ENCODE measurements at regions not wholly inside any gene's neighbourhood (a gene's known extent, or its start where the extent isn't known, plus 50 kb on each side); places are given as distances from the start of the nearest gene placed in this dataset.

DNA sequence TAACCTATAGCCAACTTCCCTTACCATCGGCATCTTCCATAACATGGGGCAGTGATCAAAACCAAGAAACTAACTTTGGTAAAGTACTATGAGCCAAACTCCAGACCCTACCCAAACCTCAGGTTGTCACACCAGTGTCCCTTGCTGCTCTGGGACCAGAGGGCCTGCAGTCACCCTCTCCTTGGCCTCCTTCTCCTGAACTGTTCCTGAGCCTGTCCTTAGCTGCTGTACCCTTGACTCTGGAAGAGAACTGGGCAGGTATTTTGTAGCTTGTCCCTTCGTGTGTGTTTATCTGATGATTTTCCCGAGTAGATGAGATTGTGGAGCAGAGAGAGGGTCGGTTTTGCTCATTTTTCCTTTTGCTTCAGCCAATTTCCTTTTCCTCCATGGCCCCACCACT lies 240.4 kb downstream of the SYK start:
- no peak for DNase-seq (ENCODE audit: low spot score)

DNA sequence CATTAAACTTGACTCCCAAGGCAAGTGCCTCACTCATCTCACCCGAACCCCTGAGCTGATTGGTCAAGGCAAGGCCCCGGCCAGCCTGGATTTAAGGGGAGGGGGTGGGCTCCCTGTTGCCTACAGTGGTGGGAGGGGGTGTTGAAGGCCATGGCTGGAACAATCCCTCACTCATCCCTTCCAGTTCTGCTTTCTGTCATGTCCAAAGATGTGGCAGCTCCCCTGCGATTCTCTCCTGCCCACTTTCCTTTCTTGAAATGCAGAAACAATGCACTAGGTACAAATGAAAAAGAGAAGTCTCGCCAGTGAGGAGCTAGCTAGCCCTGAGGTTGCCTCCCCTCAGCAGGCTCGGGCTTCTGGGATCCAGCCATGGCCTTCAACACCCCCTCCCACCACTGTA lies 240.9 kb downstream of the SYK start:
- DNase-seq (ENCODE audit: low spot score), result no peak

DNA sequence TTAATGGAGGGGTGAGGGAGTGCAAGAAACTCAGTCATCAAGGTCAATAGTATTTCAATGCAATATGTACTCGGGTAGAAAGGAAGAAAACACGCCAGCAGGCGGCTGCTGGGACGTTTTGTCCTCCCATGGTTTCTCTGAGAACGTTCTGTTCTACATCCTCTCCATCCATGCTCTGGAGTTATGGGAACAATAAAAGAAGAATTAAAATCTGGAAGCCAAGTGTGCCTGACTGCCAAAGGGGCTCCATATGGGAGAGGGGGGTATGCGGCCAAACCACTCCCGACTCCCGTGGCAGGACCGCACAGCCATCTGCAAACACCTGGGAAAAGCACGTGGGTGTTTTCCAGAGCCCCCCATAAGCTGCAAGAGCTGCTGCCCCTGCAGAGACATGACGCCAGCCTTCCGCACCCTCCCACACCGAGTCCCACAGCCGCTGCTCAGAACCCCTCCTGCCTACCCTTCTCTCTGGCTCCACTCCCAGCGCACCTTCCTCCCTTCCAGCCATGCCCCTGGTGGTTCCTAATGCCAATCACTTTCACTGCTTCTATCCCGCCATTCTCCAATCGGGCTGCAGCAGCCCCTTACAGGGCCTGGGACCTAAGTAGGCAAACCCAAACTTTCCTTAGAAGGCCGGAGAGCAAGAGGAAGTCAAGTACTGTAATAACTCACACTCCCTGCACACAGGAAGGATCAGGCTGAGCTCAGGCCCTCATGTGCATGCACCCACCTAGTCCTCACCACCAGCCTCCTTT lies 241.6 kb downstream of the SYK start:
- no peak for DNase-seq (ENCODE audit: low spot score)

DNA sequence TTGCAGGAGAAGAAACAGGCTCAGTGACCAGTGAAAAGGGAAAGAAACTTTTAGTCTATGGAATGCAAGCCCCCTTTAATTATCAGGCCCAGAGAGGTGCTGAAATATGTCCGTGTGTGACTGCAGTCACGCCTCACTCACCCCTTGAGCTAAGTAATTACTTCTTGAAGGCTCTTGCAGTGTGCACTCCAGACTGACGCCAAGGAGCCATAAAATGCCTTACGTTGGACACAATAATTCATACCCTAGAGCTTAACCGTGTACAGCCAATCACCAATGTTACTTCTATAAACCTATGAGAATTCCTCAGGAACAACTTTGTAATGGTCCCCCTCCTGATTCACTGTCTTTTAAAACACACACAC lies 242.2 kb downstream of the SYK start:
- DNase-seq (ENCODE audit: low spot score), result no peak

DNA sequence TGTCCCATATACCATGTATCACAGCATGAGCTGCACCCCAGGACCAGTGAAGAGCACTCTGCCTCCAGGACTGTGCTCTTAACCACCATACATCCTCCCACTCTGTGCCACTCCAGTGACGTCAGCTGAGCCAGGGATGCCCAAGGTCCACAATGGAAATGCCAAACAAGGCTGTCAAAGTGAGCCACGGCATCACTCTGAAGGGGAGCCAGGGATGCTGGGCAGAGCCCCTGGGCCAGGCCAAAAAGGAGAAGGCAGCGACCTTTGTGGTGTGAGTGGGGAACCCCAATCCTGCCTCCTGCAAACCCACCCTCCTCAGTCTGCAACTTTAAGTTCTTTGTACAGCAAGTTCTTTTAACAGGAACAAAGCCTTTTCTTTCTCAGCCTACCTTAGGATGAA lies 242.7 kb downstream of the SYK start:
- DNase-seq (ENCODE audit: low spot score), result no peak

DNA sequence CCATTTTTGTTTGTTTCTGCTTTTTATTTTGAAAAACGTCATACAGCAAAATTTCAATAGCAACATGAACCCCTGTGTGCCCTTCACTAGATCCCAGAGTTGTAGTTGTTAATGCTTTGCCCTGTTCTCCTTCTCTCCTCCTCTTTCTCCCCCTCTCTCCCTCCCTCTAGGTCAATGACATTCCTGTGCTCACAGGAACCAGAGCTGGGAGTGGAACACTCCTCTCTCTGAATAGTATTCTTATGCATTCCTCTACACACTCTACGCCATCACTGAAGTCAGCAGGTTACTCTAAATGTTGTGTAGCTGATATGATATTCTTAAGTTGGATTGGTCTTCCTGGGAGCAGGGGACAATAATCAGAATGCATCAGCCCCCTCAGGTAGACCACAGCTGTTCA lies 243.4 kb downstream of the SYK start:
- no peak for DNase-seq (ENCODE audit: low spot score)

DNA sequence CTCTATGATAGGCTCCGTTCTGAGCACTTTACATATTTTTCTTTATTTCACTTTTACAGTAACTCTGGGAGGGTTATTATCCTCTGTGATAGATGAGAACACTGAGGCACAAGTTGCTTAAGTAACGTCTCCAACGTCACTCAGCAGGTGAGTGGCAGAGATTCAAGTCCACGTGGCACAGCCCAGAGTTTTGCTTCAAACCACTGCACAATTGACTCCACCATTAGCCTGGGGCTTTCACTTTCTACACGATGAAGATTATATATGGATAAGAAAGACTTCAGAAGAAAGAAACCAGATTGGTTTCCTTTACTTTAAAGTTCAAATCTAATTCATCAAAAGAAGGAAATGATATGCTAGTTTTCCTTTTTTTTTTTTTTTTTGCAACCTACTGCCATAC lies 245.9 kb downstream of the SYK start:
- no peak for DNase-seq (ENCODE audit: low spot score)

DNA sequence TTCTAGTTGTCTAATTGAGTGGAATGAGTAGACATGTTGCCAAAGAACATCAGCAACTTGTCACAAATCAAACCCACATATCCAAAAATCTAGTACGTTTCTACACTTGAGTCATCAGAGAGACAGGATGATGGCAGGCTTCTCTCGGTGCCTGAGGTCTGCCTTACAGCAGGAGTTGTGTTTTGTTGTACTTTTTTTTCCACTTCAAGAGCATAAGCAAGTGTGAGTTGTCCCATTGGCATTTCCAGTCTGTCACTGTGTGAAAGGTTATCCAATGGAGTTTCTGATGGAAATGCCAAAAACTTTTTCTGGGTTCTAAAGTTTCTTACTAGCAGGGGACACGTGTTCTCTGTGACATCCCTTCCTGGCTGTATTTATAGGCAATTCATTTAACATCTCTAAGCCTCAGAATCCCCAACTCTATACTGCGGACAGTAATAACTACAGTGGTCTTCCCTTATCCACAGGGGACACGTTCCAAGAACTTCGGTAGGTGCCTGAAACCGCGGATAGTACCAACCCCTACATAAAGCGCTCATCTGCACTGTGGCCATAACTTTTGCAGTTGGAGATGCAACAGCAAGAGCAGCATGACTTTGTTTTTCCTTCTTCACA lies 246.5 kb downstream of the SYK start:
- DNase-seq (ENCODE audit: low spot score), result peak; percentile 72

DNA sequence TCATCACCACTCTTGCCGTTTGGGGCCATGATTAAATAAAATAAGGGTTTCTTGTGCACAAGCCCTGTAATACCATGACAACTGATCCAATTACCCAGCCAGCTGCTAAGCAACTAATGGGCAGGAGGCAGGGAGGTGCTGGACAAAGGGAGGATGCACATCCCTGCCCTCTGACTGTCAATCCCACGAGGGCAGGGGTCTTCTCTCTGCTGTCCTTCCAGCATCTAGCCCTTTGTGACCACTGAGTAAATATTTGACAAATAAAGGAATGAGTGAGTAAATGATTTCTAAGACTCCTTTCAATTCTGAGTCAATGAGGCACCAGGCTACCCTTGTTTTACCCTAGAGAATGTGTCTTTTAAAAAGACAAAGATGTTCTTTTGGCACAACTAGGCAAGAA lies 247.1 kb downstream of the SYK start:
- DNase-seq (ENCODE audit: low spot score), result no peak

DNA sequence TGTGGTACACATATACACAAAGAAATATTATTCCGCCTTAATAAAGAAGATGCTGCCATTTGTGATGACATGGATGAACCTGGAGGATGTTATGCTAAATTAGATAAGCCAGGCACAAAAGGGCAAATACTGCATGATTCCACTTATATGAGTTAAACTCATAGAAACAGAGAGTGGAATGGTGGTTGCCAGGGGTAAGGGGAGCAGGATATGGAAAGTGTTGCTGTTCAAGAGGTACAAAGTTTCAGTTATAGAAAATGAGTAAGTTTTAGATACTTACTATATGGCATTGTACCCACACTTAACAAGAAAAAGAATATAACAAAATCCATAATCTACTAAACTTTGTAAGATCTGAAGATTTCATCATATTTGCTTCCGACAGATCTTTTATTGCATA lies 252.2 kb downstream of the SYK start:
- no peak for DNase-seq (ENCODE audit: low spot score)

DNA sequence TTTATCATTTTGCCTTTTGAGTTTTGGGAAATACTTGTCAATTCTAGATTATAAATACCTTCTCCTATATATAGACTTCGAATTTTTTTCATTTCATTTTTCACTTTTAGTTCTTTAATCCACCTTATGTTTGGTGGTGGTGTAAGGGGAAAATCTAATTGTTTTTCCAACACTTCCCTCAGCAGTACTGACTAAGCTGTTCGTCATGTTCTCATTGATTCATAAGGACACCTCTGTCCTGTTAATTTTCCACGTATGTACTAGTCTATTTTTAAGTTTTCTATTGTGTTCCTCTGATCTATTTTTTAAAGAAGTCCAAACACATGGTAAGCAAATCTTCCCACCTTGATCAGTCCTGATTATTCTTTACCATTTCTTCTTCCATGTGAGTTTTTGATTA lies 254.2 kb downstream of the SYK start:
- no peak for DNase-seq (ENCODE audit: low spot score)

DNA sequence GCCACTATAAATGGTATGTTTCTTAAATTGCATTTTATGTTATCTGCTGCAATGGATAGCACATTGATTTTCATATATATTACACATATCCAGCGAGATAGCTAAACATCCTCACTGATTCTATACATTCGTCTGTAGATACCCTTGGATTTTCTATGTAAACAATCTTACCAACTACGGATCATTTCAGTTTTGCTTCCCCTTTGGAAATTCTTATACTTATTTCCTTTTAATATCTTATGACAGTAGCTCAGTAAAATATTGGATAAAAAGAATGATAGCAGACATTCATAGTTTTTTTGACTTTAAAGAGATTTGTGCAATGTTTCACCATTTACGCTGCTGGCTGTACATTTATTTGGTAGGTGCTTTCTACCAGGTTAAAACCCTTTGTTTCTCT lies 254.9 kb downstream of the SYK start:
- DNase-seq (ENCODE audit: low spot score), result no peak

DNA sequence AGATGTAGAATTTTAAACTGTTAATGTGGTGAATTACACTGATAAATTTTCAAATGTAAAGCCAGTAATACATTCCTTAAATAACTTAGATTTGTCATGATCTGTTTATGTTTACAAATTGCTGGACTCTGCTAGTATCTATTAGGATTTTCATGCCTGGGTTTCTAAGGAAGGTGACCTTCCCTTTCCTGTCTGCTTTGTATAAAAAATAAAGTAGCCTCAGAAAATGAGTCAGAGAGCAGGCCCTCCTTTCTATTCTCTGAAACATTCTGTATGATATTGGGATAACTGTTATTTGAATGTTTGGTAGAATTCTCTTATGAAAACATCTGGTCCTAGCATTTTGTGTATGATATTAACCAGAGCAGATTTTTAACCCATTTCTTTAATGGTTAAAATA lies 255.3 kb downstream of the SYK start:
- no peak for DNase-seq (ENCODE audit: low spot score)

DNA sequence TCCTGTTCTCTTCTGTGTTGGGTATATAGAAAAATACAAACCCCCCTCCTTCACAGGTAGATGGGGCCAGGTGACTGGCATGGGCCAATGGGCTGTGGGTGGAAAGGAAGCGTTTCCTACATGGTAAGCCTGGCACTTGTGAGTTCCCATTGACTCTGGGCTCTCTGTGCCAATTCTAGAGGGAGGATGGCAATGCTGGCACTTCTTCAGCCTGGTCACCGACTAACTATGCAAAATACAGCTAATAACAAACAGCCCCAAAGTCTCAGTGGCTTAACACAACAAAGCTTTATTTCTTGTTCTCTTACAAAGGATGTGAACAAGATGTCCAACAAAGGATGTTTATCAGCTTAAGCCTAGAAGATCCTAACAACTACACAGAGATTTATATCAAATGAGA lies 258.1 kb downstream of the SYK start:
- DNase-seq (ENCODE audit: low spot score), result no peak

DNA sequence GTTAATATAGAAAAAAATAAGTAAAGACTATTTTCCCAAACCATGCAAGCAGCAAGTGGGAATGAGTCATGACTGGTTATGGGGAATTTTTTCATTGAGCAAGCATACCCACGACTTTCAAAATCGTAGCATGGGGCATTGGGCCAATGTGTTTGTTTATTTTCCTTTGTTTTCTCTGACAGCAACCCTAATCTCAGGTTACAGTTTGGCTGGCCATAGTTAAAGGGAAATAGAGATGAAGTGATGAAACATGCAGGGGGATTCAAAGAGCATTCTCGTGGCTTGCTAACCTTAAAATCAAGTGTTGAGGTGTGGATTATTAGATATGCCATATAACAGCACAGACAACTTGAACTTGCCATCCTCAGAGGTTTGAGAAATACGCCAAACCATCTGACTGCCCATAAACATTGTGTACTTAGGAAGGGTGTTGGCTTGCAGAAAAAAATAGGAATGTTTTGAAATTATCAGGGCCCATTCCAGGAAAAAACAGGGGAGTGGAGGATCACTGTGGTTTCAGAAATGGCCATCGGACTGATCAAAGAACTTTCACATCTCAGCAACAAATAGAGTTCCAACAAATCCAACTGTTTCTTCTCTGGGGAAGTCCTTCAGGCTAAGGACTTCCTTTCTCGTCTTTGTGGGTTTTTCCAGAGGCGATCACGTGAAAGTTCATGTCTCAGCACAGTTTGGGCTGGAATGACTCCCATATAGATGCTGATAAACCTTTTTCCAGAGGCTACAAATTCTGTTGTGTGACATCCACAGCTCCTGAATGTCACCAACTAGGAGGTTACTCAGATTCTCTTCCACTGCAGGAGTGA lies 259.1 kb downstream of the SYK start:
- peak; percentile 85 for DNase-seq (ENCODE audit: low spot score)

DNA sequence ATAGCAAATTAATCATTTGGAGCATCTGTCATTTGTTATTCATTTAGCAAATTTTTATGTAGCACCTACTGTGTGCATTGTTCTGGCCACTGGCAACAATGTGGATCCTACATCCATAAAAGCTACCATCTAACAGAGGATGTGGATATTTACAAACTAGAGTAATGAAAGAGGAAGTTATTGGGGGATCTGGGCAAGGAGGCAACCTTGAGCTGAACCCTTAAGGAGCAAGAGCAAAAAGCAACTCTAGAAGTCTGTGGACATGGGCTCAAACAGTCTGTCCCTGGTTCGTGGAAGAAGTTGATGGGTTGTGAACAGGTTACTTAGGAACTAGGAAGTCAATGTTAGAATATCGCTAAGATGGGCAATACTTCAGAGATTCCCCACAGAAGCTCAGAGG lies 259.9 kb downstream of the SYK start:
- DNase-seq (ENCODE audit: low spot score), result no peak

DNA sequence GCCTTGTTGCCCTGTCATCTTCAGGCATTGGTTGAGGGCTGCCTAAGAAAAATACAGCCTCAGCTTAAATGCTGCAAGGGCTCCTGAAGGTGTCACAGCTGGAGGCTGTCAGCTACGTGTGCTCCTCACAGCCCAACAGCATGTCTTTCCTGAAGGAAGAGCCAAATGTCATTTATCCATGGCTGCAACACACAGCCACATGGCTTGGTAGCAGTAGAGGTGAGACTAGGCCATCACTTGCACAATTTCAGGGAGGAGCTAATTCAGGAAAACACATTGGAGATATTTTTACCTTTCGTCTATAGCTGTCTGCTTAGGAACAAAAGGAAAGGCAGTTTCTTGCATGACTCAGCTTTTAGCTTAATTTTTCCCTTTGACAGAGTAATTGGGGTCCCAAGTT lies 260.7 kb downstream of the SYK start:
- no peak for DNase-seq (ENCODE audit: low spot score)

DNA sequence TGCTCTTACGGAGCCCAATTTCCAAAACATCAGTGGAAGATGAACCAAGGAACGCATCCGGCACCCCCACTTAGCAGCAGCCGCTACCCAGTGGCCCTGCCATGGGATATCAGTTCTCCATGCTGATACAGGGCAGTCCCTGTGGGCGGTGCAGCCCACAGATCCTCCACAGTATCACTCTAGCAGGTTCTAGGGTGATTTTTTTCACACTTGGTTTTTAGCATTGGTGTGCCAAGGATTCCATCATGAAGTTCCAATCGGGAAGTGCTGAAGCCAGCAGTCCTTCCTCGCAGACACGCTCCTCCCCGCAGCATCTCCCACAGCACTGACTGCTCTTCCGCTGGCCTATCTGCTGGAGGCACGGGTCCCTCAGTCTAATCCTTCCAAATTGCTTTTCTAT lies 261.9 kb downstream of the SYK start:
- DNase-seq (ENCODE audit: low spot score), result no peak

DNA sequence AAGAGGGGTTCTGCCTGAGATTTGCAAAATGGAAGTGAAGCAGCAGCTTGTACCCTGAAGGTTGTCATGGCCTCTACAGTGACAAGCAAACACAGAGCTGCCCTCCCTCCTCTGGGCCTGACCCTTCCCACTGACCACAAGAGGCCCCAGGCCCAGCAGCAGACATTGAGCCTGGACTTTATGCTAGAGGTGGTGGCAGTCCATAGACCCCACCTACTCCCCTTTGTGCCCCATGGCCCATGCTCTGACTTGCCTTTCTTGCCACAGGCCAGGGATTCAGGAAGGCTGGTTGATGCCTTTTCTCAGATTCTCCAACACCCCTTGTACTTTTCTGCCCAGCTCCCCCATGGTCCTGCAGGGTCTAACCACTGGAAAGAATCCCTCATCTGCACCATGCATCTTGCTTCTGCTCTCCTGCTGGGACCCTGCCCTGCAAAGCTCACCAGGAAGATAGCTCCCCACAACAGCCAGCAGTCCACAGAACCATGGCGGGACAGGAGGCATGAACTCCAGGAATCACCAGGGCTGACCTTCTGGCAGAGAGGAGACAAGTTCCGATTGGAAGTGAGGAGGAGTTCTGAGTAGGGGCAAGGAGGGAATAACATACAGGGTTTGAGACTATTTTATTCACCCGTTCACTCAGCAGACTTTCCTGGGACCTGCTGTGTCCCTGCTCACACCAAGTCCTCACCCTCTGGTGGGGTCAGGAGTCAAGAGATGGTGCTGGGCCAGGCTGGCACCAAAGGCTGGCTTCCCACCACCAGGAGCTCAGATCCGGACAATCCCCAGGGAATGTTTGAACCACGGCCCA lies 263.8 kb downstream of the SYK start:
- DNase-seq (ENCODE audit: low spot score), result no peak

DNA sequence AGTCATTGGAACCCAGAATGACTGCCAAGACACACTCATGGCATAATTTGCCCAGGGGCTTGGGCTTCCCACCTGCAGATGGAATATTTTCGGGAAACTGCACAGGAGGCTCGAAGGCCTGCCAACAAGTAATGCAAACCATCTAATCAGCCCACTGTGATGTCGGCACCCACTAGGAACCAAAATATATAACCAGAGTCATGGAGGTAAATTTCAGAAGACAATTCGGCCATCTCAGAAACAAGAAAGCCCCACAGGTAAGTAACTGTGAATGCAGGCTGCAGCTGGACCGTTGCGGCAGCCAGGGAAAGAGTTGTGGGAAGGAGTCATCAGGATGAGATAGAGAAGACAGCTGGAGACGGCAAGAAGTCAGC lies 264.4 kb downstream of the SYK start:
- no peak for DNase-seq (ENCODE audit: low spot score)

DNA sequence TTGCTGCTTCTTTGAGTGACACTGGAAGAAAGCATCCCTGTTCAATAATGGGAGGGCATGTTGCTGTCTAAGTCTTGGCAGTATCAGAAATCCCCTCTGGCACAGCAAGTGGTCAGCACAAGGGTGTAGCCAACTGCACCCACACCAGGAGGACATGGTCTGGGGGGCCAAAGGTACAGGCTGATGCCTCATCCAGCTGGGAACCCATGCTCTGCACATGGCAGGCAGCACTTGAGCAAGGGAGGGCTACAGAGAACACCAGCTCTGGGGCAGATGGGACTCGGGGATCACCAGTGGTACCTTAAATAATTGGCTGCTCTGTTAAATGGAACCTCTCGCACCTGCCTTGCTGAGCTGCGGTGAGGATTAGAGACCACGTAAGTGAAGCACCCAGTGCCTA lies 265.2 kb downstream of the SYK start:
- DNase-seq (ENCODE audit: low spot score), result no peak

DNA sequence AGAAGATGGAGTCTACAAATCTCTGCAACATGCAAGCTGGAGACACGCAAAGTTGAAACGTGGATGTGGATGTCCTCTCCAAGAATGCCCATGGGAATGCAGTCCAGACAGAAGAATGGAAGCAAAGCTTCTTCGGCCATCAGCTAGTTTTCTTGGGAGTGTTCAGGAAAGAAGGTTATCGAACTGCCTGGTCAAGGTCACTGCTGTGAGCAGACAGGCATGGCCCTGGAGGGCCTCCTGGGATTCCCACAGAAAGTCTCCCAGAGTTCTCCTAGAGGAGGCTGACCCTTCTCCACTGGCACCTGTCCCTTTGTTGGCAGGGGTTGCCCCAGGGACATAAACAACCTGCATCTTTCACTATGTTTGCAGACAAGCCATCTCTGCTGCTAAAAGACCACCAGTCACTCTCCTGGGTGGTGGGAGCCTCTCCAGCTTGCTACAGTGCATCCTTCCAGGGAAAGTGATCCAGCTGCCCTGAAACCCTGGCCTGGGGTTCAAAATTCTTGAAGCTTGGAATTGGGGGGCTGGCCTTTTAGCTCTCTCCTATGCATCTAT lies 265.8 kb downstream of the SYK start:
- DNase-seq (ENCODE audit: low spot score), result no peak
